Cardiac fibroblast (primary cell): ENCODE measurements at regions not wholly inside any gene's neighbourhood (a gene's known extent, or its start where the extent isn't known, plus 50 kb on each side); places are given as distances from the start of the nearest gene placed in this dataset.
"Not testable (repeated sequence)": the region's sequence is repeated elsewhere in the genome, so short reads cannot be mapped to it uniquely, and the experiment has no call there.

Source experiments
- DNase-seq, 2 donors: peaks; one replicate each; pipeline versions ENCODE4 v3.0.0 to v3.0.0-alpha.2; 2010; ENCODE audit warnings: low read depth in 2 of 2
- H3K4me3 ChIP-seq, 2 donors: replicated peaks in 1 of 2; 1 replicate in 1 of 2; 2 replicates in 1 of 2; pipeline ENCODE4 v1.5.1; 2011; ENCODE audit warnings: low read depth in 2 of 2, low read length in 2 of 2, mild to moderate bottlenecking in 2 of 2, moderate library complexity in 1 of 2
- TF ChIP-seq, protein P1 (sequence below): IDR thresholded peaks from one replicate; pipeline ENCODE4 v1.5.1; 2011; ENCODE audit warnings: low read depth, mild to moderate bottlenecking, low read length, inconsistent platforms

DNA sequence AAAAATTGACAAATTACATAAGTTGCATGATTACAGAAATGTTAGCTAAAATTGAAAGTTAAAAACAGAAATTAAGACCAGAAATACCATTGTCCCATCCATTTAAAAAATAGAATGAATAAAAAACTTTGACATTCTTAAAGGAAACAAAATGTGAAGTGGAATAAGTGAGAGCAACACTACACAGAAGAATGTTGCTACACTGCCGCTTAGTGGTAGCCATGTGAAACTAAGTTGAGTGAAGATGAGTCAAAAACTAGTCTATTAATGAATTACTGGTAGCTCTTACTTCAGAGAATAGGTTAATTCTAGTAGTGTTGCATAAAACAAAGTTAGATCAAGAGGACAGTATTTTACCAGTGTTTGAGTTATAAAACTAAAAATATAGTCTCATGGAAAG, 571.0 kb upstream of the KLHL4 start:
- TF ChIP-seq, protein P1, sequence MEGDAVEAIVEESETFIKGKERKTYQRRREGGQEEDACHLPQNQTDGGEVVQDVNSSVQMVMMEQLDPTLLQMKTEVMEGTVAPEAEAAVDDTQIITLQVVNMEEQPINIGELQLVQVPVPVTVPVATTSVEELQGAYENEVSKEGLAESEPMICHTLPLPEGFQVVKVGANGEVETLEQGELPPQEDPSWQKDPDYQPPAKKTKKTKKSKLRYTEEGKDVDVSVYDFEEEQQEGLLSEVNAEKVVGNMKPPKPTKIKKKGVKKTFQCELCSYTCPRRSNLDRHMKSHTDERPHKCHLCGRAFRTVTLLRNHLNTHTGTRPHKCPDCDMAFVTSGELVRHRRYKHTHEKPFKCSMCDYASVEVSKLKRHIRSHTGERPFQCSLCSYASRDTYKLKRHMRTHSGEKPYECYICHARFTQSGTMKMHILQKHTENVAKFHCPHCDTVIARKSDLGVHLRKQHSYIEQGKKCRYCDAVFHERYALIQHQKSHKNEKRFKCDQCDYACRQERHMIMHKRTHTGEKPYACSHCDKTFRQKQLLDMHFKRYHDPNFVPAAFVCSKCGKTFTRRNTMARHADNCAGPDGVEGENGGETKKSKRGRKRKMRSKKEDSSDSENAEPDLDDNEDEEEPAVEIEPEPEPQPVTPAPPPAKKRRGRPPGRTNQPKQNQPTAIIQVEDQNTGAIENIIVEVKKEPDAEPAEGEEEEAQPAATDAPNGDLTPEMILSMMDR, result peak; percentile 37
- peak; percentile 11 to 41 for DNase-seq
- H3K4me3 ChIP-seq, result no peak overlapping the region

- no peak for DNase-seq
- TF ChIP-seq, protein P1, result no peak
- H3K4me3 ChIP-seq, result no peak overlapping the region
Measured at GRCh38 chrX:86964321-86964720, 553.3 kb upstream of the KLHL4 start.

DNA sequence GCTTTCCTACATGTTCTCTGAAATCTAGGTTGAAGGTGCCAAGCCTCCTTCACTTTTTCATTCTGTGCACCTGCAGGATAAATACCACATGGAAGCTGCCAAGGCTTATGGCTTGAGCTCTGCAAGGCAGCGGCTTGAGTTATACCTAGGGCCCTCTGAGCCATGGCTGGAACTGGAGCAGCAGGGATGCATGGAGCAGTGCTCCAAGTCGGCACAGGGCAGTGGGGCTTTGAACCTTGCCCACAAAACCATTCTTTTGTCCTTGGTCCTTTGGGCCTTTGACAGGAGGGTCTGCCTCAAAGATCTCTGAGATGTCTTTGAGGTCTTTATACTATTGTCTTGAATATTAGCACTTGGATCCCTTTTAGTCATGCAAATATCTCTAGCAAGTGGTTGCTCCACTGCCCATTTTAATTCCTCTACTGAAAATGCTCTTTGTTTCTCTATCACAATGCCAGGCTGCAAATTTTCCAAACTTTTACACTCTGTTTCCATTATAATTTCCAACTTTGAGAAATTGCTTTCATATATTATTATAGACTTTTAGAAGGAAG, 536.2 kb upstream of the KLHL4 start:
- no peak overlapping the region for H3K4me3 ChIP-seq
- no peak for DNase-seq
- TF ChIP-seq, protein P1, result no peak

- H3K4me3 ChIP-seq, DNase-seq: not testable (repeated sequence)
Measured at GRCh38 chrX:86987351-86987750, 530.3 kb upstream of the KLHL4 start.

- no peak overlapping the region for H3K4me3 ChIP-seq
- TF ChIP-seq, protein P1, result no peak
- no peak for DNase-seq
Measured at GRCh38 chrX:87003031-87003430, 514.6 kb upstream of the KLHL4 start.

GRCh38 chrX:87005183-87005582, 512.4 kb upstream of the KLHL4 start:
- H3K4me3 ChIP-seq, result no peak overlapping the region
- TF ChIP-seq, protein P1, result no peak
- no peak for DNase-seq

DNA sequence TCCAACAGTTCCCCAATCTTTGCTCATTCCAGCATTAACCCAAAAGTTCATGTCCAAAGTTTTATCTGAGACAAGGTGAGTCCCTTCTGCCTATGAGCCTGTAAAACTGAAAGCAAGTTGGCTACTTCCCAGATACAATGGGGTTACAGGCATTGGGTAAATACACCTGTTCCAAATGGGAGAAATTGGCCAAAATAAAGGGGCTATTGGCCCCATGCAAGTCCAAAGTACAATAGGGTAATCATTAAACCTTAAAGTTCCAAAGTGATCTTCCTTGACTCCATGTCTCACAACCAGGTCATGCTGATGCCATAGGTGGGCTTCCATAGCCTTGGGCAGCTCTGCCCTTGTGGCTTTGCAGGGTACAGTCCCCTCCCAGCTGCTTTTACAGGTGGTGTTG, 511.7 kb upstream of the KLHL4 start:
- DNase-seq, result no peak
- no peak overlapping the region for H3K4me3 ChIP-seq
- TF ChIP-seq, protein P1, result no peak
